CD14-positive monocyte (primary cell): ENCODE measurements at regions not wholly inside any gene's neighbourhood (a gene's known extent, or its start where the extent isn't known, plus 50 kb on each side); places are given as distances from the start of the nearest gene placed in this dataset.
"Not testable (repeated sequence)": the region's sequence is repeated elsewhere in the genome, so short reads cannot be mapped to it uniquely, and the experiment has no call there.

Source experiments
- DNase-seq, 3 donors: peaks; one replicate each; pipeline ENCODE4 v3.0.0-alpha.2; 2011 to 2022
- H2AFZ ChIP-seq: 2 replicates; pipeline ENCODE4 v1.6.0; 2012; ENCODE audit warnings: mild to moderate bottlenecking, low read depth, low read length, inconsistent platforms; ENCODE audit not compliant: insufficient read depth, poor library complexity, severe bottlenecking
- H3K27ac ChIP-seq, 2 donors: 1 replicate in 1 of 2; 2 replicates in 1 of 2; pipeline ENCODE4 v1.5.1; 2012 to 2013; ENCODE audit warnings: low read length in 2 of 2, control low read depth in 1 of 2, inconsistent platforms in 1 of 2, low read depth in 1 of 2, mild to moderate bottlenecking in 1 of 2
- H3K27me3 ChIP-seq, 2 donors: one replicate each; pipeline versions ENCODE4 v1.6.0 to v1.6.1; 2011 to 2013; ENCODE audit warnings: low read length in 2 of 2; ENCODE audit not compliant: control insufficient read depth in 2 of 2, insufficient read depth in 2 of 2
- H3K36me3 ChIP-seq, 2 donors: replicated peaks in 1 of 2; 1 replicate in 1 of 2; 2 replicates in 1 of 2; pipeline versions ENCODE4 v1.5.1 to v1.6.1; 2012 to 2013; ENCODE audit warnings: low read length in 2 of 2, control low read depth in 1 of 2, inconsistent platforms in 1 of 2, mild to moderate bottlenecking in 1 of 2; ENCODE audit not compliant: insufficient read depth in 2 of 2, control insufficient read depth in 1 of 2
- H3K4me1 ChIP-seq, 2 donors: 1 replicate in 1 of 2; 2 replicates in 1 of 2; pipeline versions ENCODE4 v1.5.1 to v1.6.1; 2012 to 2013; ENCODE audit warnings: low read length in 2 of 2, control low read depth in 1 of 2, inconsistent platforms in 1 of 2, mild to moderate bottlenecking in 1 of 2, moderate library complexity in 1 of 2; ENCODE audit not compliant: insufficient read depth in 2 of 2, control insufficient read depth in 1 of 2
- H3K4me2 ChIP-seq: replicated peaks from 2 replicates; pipeline ENCODE3; 2012; ENCODE audit warnings: low read length, moderate library complexity, mild to moderate bottlenecking; ENCODE audit not compliant: poor library complexity, severe bottlenecking; ENCODE audit errors: extremely low read depth
- H3K4me3 ChIP-seq, 3 experiments: fragments of 200-600 bp in 1 of 3; sonication (generic) in 1 of 3; replicated peaks in 1 of 3; 1 replicate in 2 of 3; 2 replicates in 1 of 3; pipeline ENCODE4 v1.5.1; 2011 to 2013; ENCODE audit warnings: low read length in 3 of 3, mild to moderate bottlenecking in 3 of 3, control low read depth in 2 of 3, low read depth in 2 of 3, inconsistent platforms in 1 of 3, moderate library complexity in 1 of 3
- H3K79me2 ChIP-seq: 2 replicates; pipeline ENCODE4 v1.6.0; 2012; ENCODE audit warnings: mild to moderate bottlenecking, control low read depth, inconsistent platforms, low read length, moderate library complexity; ENCODE audit not compliant: insufficient read depth
- H3K9ac ChIP-seq: 2 replicates; pipeline ENCODE4 v1.6.0; 2017; ENCODE audit warnings: low read length, mild to moderate bottlenecking; ENCODE audit not compliant: insufficient read depth, poor library complexity, severe bottlenecking
- H3K9me3 ChIP-seq, 2 donors: replicated peaks in 1 of 2; 1 replicate in 1 of 2; 2 replicates in 1 of 2; pipeline versions ENCODE4 v1.5.1 to v1.6.1; 2012 to 2013; ENCODE audit warnings: low read length in 2 of 2, control low read depth in 1 of 2; ENCODE audit not compliant: control insufficient read depth in 1 of 2, insufficient read depth in 1 of 2
- H4K20me1 ChIP-seq: 2 replicates; pipeline ENCODE4 v1.6.0; 2012; ENCODE audit warnings: mild to moderate bottlenecking, low read length, control low read depth, moderate library complexity; ENCODE audit not compliant: insufficient read depth
- H3K27ac Mint-ChIP-seq, 7 donors: one replicate each; pipeline ENCODE4 v1.8.0; 2020; ENCODE audit warnings: mild to moderate bottlenecking in 7 of 7, mixed read lengths in 7 of 7, moderate library complexity in 6 of 7, inconsistent platforms in 2 of 7
- H3K27me3 Mint-ChIP-seq, 3 donors: one replicate each; pipeline ENCODE4 v1.8.0; 2021 to 2022; ENCODE audit warnings: low read depth in 3 of 3, mild to moderate bottlenecking in 3 of 3, mixed read lengths in 3 of 3, moderate library complexity in 3 of 3, inconsistent platforms in 1 of 3
- H3K36me3 Mint-ChIP-seq, 2 donors: one replicate each; pipeline ENCODE4 v1.8.0; 2020; ENCODE audit warnings: mixed read lengths in 2 of 2, inconsistent platforms in 1 of 2, mild to moderate bottlenecking in 1 of 2
- H3K4me1 Mint-ChIP-seq: one replicate; pipeline ENCODE4 v1.8.0; 2020; ENCODE audit warnings: mild to moderate bottlenecking, mixed read lengths
- H3K4me3 Mint-ChIP-seq, 2 donors: one replicate each; pipeline ENCODE4 v1.8.0; 2020; ENCODE audit warnings: mild to moderate bottlenecking in 2 of 2, mixed read lengths in 2 of 2, moderate library complexity in 1 of 2
- H3K9me3 Mint-ChIP-seq, 7 donors: one replicate each; pipeline ENCODE4 v1.8.0; 2020 to 2022; ENCODE audit warnings: mixed read lengths in 7 of 7, mild to moderate bottlenecking in 6 of 7, moderate library complexity in 6 of 7, inconsistent platforms in 2 of 7
- WGBS: methylation state at CpG from one replicate; pipeline ENCODE4 v1.1.5; 2013; ENCODE audit warnings: missing lambda C conversion rate; ENCODE audit not compliant: insufficient coverage; 5-methylcytosine and 5-hydroxymethylcytosine counted together
- intact Hi-C, 2 donors: fragments of 100-400 bp; cut with micrococcal nuclease; formaldehyde crosslinking; loops; one replicate each; pipeline versions ENCODE4 v1.15.0 to v1.15.1; 2023
- TF ChIP-seq, protein P1 (sequence below): fragments of 200-600 bp; IDR thresholded peaks from one replicate; pipeline ENCODE4 v1.8.0; 2022; ENCODE audit warnings: antibody characterized with exemption, mild to moderate bottlenecking

GRCh38 chr10:121327727-121328126 is 270.5 kb downstream of the FGFR2 start:
- DNase-seq: no peak
- no peaks in the 10 kb centered on the region for H3K27me3 Mint-ChIP-seq
- H3K36me3 ChIP-seq: no peaks in the 10 kb centered on the region
- no peaks in the 10 kb centered on the region for H3K36me3 Mint-ChIP-seq
- no peaks in the 10 kb centered on the region for H3K4me1 ChIP-seq
- H3K27me3 ChIP-seq: no peaks in the 10 kb centered on the region
- H3K9me3 ChIP-seq: no peaks in the 10 kb centered on the region
- intact Hi-C loops: no loop called here
- H3K4me3 ChIP-seq: no peak overlapping the region
- H3K27ac ChIP-seq: no peak overlapping the region
- TF ChIP-seq, protein P1, sequence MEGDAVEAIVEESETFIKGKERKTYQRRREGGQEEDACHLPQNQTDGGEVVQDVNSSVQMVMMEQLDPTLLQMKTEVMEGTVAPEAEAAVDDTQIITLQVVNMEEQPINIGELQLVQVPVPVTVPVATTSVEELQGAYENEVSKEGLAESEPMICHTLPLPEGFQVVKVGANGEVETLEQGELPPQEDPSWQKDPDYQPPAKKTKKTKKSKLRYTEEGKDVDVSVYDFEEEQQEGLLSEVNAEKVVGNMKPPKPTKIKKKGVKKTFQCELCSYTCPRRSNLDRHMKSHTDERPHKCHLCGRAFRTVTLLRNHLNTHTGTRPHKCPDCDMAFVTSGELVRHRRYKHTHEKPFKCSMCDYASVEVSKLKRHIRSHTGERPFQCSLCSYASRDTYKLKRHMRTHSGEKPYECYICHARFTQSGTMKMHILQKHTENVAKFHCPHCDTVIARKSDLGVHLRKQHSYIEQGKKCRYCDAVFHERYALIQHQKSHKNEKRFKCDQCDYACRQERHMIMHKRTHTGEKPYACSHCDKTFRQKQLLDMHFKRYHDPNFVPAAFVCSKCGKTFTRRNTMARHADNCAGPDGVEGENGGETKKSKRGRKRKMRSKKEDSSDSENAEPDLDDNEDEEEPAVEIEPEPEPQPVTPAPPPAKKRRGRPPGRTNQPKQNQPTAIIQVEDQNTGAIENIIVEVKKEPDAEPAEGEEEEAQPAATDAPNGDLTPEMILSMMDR: no peak
- no peaks in the 10 kb centered on the region for H3K4me1 Mint-ChIP-seq
- H3K9me3 Mint-ChIP-seq: peaks cover 0 to 11% (median 0%) of the 10 kb centered on the region in 7 donors
- no peak overlapping the region for H3K4me2 ChIP-seq
- no peak overlapping the region for H2AFZ ChIP-seq
- H3K79me2 ChIP-seq: no peaks in the 10 kb centered on the region
- WGBS: no CpG with 5 or more reads among the region's 1 CpG
- H3K4me3 Mint-ChIP-seq: no peak overlapping the region
- H3K27ac Mint-ChIP-seq: no peak overlapping the region
- H4K20me1 ChIP-seq: no peaks in the 10 kb centered on the region
- H3K9ac ChIP-seq: no peak overlapping the region

DNA sequence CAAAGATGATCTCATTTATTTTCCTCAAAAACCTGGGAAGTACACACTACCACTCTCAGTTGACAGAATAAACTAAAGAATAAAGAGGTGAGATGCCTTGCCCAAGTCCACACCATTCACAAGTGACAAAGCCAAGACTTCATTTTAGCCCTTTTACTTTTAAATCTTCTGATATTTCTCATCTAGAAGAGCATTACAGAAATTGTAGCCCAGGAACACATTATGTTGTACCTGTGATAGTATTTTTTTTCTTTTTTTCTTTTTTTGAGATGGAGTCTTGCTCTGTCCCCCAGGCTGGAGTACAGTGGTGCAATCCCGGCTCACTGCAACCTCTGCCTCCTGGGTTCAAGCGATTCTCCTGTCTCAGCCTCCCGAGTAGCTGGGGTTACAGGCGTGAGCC is 268.6 kb downstream of the FGFR2 start:
- H3K27ac ChIP-seq, H3K27ac Mint-ChIP-seq, H3K4me3 Mint-ChIP-seq, H3K4me1 Mint-ChIP-seq, H3K9ac ChIP-seq, DNase-seq, H3K27me3 Mint-ChIP-seq, H2AFZ ChIP-seq, H3K4me1 ChIP-seq, H3K4me2 ChIP-seq, H4K20me1 ChIP-seq, H3K36me3 ChIP-seq, H3K9me3 ChIP-seq, H3K4me3 ChIP-seq, H3K79me2 ChIP-seq, H3K27me3 ChIP-seq, H3K36me3 Mint-ChIP-seq, intact Hi-C loops: not testable (repeated sequence)
- peaks cover 0 to 11% (median 0%) of the 10 kb centered on the region in 7 donors for H3K9me3 Mint-ChIP-seq
- no CpG with 5 or more reads among the region's 4 CpGs for WGBS
